Tibial artery (tissue), 4 donors: ENCODE measurements at regions not wholly inside any gene's neighbourhood (a gene's known extent, or its start where the extent isn't known, plus 50 kb on each side); places are given as distances from the start of the nearest gene placed in this dataset.

Experiments
- DNase-seq, 2 donors: peaks; one replicate each; pipeline ENCODE4 v3.0.0-alpha.2; 2019
- H3K27ac ChIP-seq, 2 donors: fragments of 200-600 bp; sonication (generic) in 1 of 2; 1 replicate in 1 of 2; 2 replicates in 1 of 2; pipeline ENCODE4 v1.5.1; 2018 to 2019; ENCODE audit warnings: mild to moderate bottlenecking in 1 of 2
- H3K27me3 ChIP-seq, 2 donors: fragments of 200-600 bp; sonication (generic) in 1 of 2; one replicate each; pipeline versions ENCODE4 v1.5.1 to v1.6.0; 2016 to 2019
- H3K36me3 ChIP-seq, 3 donors: fragments of 200-600 bp; sonication (generic) in 2 of 3; one replicate each; pipeline ENCODE4 v1.5.1; 2016 to 2019; ENCODE audit warnings: mild to moderate bottlenecking in 2 of 3
- H3K4me1 ChIP-seq, 4 donors: fragments of 200-600 bp; sonication (generic) in 2 of 4; 1 replicate in 3 of 4; 2 replicates in 1 of 4; pipeline ENCODE4 v1.5.1; 2016 to 2019
- H3K4me3 ChIP-seq, 2 donors: fragments of 200-600 bp; sonication (generic) in 1 of 2; 1 replicate in 1 of 2; 2 replicates in 1 of 2; pipeline ENCODE4 v1.5.1; 2018 to 2019; ENCODE audit warnings: mild to moderate bottlenecking in 2 of 2
- H3K9me3 ChIP-seq, 3 donors: fragments of 200-600 bp; sonication (generic) in 1 of 3; one replicate each; pipeline ENCODE4 v1.5.1; 2016 to 2019
- CTCF ChIP-seq, 2 experiments: fragments of 200-600 bp in 1 of 2; fragments of 450-650 bp in 1 of 2; IDR thresholded peaks; one replicate each; pipeline ENCODE4 v1.5.1; 2017 to 2019; ENCODE audit warnings: antibody characterized with exemption in 2 of 2, mild to moderate bottlenecking in 1 of 2, moderate library complexity in 1 of 2
- intact Hi-C: fragments of 100-400 bp; cut with DNase I; formaldehyde crosslinking; loops from one replicate; pipeline ENCODE4 v1.15.0; 2023; ENCODE audit warnings: low total_unique reads

DNA sequence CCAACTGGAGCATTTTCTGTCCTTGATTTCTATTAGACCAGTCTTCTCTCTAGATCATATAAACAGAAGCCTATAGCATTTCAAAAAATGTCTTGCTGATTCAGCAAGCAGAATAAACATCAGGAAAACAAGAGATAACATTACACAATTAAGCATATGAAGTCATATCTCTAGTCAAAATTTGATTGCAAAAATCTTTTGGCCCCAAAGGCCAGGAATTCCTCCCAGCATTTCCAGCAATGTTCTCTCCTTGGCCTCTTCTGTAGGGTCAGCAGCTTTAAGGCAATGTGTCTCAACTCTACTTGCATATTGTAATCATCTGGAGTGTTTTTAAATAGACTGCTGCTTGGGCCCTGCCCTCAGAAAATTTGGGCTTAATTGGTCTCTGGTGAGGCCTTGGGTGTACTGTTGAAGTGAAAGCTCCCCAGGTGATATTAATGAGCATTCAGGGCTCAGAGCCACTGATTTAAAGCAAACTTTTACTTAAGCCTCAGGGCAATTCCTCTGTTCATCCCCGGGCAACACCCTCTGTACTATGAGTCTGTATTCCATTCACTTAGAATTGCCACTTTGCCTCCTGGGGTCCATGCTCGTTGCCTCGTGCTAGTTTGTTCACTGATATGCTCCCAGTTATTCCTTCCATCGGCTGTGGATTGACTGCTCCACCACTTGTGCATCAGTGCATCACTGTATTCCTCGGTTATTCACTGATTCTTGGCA, 1072.6 kb downstream of the ROBO2 start:
- Histone ChIP-seq H3K9me3 (no peaks in the 10 kb centered on the region), H3K27ac (no peak overlapping the region), H3K36me3 (no peaks in the 10 kb centered on the region), H3K4me3 (no peak overlapping the region), H3K4me1 (no peaks in the 10 kb centered on the region), H3K27me3 (no peaks in the 10 kb centered on the region)
- TF ChIP-seq CTCF (IDR thresholded peaks at IDR 0.05): no peak
- intact Hi-C loops: no loop called here
- peak in 1 of 2 donors; percentile 24 for DNase-seq

DNA sequence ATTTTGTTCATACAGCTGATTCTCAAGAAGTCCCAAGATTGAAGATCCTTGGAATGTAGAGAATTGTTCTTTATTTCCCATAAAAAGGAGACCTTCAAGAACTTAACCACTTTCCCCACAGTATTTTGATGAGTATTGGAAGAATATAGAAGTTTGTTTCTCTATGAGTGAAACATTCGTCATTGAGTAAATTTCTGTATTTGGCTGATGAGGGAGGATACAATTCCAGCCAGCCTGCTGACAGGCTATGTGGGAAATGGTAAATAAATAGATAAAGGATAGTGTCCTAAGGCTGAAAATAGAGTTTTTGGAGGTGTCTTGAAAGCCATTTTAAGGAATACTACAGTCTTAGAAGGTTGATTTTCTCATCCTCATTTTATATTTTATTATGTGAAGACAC, 1076.1 kb downstream of the ROBO2 start:
- intact Hi-C loops: no loop called here
- no peaks in the 10 kb centered on the region for H3K27me3 ChIP-seq
- no peak overlapping the region for H3K4me3 ChIP-seq
- TF ChIP-seq CTCF (IDR thresholded peaks at IDR 0.05): no peak
- H3K4me1 ChIP-seq: no peaks in the 10 kb centered on the region
- H3K27ac ChIP-seq: no peak overlapping the region
- peaks cover 0 to 4% (median 0%) of the 10 kb centered on the region in 3 donors for H3K9me3 ChIP-seq
- no peaks in the 10 kb centered on the region for H3K36me3 ChIP-seq
- DNase-seq: no peak

GRCh38 chr3:78116874-78117273, 1077.0 kb downstream of the ROBO2 start:
- H3K27me3 ChIP-seq: no peaks in the 10 kb centered on the region
- H3K27ac ChIP-seq: no peak overlapping the region
- H3K4me3 ChIP-seq: no peak overlapping the region
- peaks cover 0 to 4% (median 0%) of the 10 kb centered on the region in 3 donors for H3K9me3 ChIP-seq
- intact Hi-C loops: no loop called here
- DNase-seq: no peak
- no peak for TF ChIP-seq CTCF (IDR thresholded peaks at IDR 0.05)
- no peaks in the 10 kb centered on the region for H3K36me3 ChIP-seq
- H3K4me1 ChIP-seq: no peaks in the 10 kb centered on the region

- intact Hi-C loops: no loop called here
- DNase-seq: no peak
- H3K27ac ChIP-seq: no peak overlapping the region
Measured at GRCh38 chr3:78123058-78123457, 1083.2 kb downstream of the ROBO2 start.

DNA sequence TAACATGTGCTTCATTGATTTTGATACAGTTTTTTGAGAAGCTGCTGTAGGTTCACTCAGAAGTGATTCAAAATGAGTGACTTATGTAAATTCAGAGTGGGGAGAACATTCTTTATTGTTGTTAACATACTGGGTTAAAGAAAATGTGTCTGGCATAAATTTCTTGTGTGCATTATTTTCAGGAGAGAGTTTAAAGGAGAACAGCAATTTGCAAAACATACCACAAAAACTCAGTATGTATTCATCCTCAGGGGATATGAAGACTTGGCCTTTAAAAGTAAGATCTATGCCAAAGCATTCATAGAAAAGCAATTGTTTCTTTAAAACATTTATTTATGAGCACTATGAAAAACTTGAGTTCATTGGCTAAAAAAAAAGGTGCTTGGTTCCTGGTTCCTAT, 1089.8 kb downstream of the ROBO2 start:
- no peak for TF ChIP-seq CTCF (IDR thresholded peaks at IDR 0.05)
- Histone ChIP-seq H3K4me1 (no peaks in the 10 kb centered on the region), H3K9me3 (no peaks in the 10 kb centered on the region), H3K27me3 (no peaks in the 10 kb centered on the region), H3K27ac (no peak overlapping the region), H3K36me3 (no peaks in the 10 kb centered on the region), H3K4me3 (no peak overlapping the region)
- no peak for DNase-seq
- intact Hi-C loops: no loop called here

More at GRCh38 chr3:78123058-78123457, 1083.2 kb downstream of the ROBO2 start:
- H3K4me1 ChIP-seq: no peaks in the 10 kb centered on the region
- no peaks in the 10 kb centered on the region for H3K27me3 ChIP-seq
- H3K4me3 ChIP-seq: no peak overlapping the region
- no peaks in the 10 kb centered on the region for H3K36me3 ChIP-seq
- no peak for TF ChIP-seq CTCF (IDR thresholded peaks at IDR 0.05)
- H3K9me3 ChIP-seq: peaks cover 0 to 4% (median 0%) of the 10 kb centered on the region in 3 donors
